ENCODE measurements at regions not wholly inside any gene's neighbourhood (a gene's known extent, or its start where the extent isn't known, plus 50 kb on each side); places are given as distances from the start of the nearest gene placed in this dataset.

DNA sequence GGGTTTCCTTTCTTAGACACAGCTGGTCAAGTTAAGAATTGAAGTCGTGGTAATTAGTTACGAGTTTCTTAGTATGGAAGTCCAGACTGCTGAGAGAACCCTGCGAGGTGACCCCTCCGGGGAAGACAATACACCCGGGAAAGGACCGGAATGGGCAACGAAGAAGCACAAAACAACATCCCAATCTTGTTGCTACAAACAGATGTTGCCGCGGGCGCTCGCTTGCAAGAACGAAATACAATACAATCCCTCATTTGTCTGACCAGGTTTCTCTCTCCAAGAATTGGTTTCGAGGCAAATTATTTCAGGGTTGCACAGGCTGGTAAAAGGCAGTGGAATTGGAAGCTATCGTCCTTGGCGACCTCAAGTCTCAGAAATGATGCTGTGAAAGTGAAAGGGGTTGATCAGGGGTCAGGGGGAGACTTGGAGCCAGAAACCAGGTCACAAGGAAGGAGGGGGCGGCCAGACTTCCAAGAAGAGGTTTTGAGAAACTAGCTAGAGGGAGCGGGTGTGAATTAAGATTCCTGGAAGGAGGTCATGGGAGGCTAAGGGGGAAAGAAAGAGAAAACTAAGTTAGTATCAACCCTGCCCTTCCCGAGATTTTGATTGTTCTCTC, 401.9 kb downstream of the HRH4 start:
- no peak overlapping the region for H3K4me3 ChIP-seq (ENCODE audit: low read depth, low read length)
- no peak for DNase-seq (ENCODE audit: low read depth)
- no peaks in the 10 kb centered on the region for H3K27me3 ChIP-seq (ENCODE audit: control insufficient read depth, insufficient read depth, low read length)
- no peak for FAIRE-seq
- no peaks in the 10 kb centered on the region for H3K36me3 ChIP-seq (ENCODE audit: control insufficient read depth, insufficient read depth, low read length)
- TF ChIP-seq CTCF (IDR thresholded peaks at IDR 0.05; ENCODE audit: insufficient read depth, low read length, severe bottlenecking), result no peak

GRCh38 chr18:24868311-24868710, 407.9 kb downstream of the HRH4 start:
- no peaks in the 10 kb centered on the region for H3K36me3 ChIP-seq (ENCODE audit: control insufficient read depth, insufficient read depth, low read length)
- no peak for TF ChIP-seq CTCF (IDR thresholded peaks at IDR 0.05; ENCODE audit: insufficient read depth, low read length, severe bottlenecking)
- H3K27me3 ChIP-seq (ENCODE audit: control insufficient read depth, insufficient read depth, low read length), result no peaks in the 10 kb centered on the region
- no peak overlapping the region for H3K4me3 ChIP-seq (ENCODE audit: low read depth, low read length)
- no peak for DNase-seq (ENCODE audit: low read depth)
- no peak for FAIRE-seq

GRCh38 chr18:24868760-24869237, 408.4 kb downstream of the HRH4 start:
- no peak for FAIRE-seq
- no peaks in the 10 kb centered on the region for H3K27me3 ChIP-seq (ENCODE audit: control insufficient read depth, insufficient read depth, low read length)
- DNase-seq (ENCODE audit: low read depth), result peak; percentile 5
- H3K36me3 ChIP-seq (ENCODE audit: control insufficient read depth, insufficient read depth, low read length), result no peaks in the 10 kb centered on the region
- TF ChIP-seq CTCF (IDR thresholded peaks at IDR 0.05; ENCODE audit: insufficient read depth, low read length, severe bottlenecking), result no peak
- H3K4me3 ChIP-seq (ENCODE audit: low read depth, low read length), result no peak overlapping the region

DNA sequence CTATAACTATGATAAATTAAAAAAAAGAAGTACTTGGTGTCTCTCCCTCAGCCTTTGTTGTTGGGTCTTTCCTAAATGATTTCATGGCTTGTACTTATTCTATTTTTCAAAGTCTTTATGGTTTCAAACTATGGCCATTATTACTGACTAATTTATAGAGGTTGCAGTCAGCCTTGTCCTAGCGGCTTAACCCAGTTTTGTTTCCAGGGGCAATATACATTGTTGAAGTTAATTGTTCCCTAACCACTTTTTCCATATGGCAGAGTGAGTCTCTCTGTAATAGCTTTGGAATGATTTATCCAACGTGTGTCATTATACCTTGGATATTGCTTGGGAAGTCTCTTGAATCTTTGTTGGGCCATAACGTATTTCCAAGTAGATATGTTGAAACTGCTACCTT, 408.8 kb downstream of the HRH4 start:
- FAIRE-seq, result no peak
- no peak for TF ChIP-seq CTCF (IDR thresholded peaks at IDR 0.05; ENCODE audit: insufficient read depth, low read length, severe bottlenecking)
- DNase-seq (ENCODE audit: low read depth), result no peak
- Histone ChIP-seq H3K36me3 (ENCODE audit: control insufficient read depth, insufficient read depth, low read length) (no peaks in the 10 kb centered on the region), H3K4me3 (ENCODE audit: low read depth, low read length) (no peak overlapping the region), H3K27me3 (ENCODE audit: control insufficient read depth, insufficient read depth, low read length) (no peaks in the 10 kb centered on the region)

- no peak for TF ChIP-seq CTCF (IDR thresholded peaks at IDR 0.05; ENCODE audit: insufficient read depth, low read length, severe bottlenecking)
- H3K4me3 ChIP-seq (ENCODE audit: low read depth, low read length), result no peak overlapping the region
- H3K36me3 ChIP-seq (ENCODE audit: control insufficient read depth, insufficient read depth, low read length), result no peaks in the 10 kb centered on the region
- no peaks in the 10 kb centered on the region for H3K27me3 ChIP-seq (ENCODE audit: control insufficient read depth, insufficient read depth, low read length)
- FAIRE-seq (no peak), DNase-seq (ENCODE audit: low read depth) (no peak)
Observed at GRCh38 chr18:24875286-24875685, 414.8 kb downstream of the HRH4 start.

- no peak overlapping the region for H3K4me3 ChIP-seq (ENCODE audit: low read depth, low read length)
Observed at GRCh38 chr18:24875777-24876176, 415.3 kb downstream of the HRH4 start.

More at GRCh38 chr18:24875777-24876176, 415.3 kb downstream of the HRH4 start:
- FAIRE-seq (no peak), DNase-seq (ENCODE audit: low read depth) (no peak)
- H3K27me3 ChIP-seq (ENCODE audit: control insufficient read depth, insufficient read depth, low read length), result no peaks in the 10 kb centered on the region
- no peaks in the 10 kb centered on the region for H3K36me3 ChIP-seq (ENCODE audit: control insufficient read depth, insufficient read depth, low read length)
- TF ChIP-seq CTCF (IDR thresholded peaks at IDR 0.05; ENCODE audit: insufficient read depth, low read length, severe bottlenecking), result no peak
